CD4-positive, alpha-beta T cell treated with Interleukin-6 for 4 hours (primary cell): ENCODE measurements at regions not wholly inside any gene's neighbourhood (a gene's known extent, or its start where the extent isn't known, plus 50 kb on each side); places are given as distances from the start of the nearest gene placed in this dataset.

ENCODE experiments used
- DNase-seq: peaks from one replicate; pipeline ENCODE4 v3.0.0-alpha.2; 2020; ENCODE audit warnings: mixed read lengths

DNA sequence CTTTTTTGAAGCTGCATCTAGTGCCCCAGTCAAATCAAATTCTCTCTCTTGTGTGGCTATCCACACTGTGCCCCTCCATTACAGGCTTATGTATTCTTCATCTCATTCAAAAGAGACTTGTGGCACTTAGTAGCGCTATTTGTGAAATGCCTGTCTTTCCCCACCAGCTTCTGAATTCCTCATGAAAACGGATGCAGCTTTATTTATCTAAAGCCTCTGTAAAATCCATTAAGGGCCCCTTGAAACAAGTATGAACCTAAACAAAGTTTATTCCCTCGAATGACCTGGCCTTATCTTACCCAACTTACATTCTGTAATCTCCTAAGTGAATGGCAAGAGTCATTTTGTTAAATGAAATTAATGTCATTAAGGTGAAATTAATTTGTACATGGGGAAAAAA is 417.4 kb upstream of the PIK3C3 start:
- no peak for DNase-seq

DNA sequence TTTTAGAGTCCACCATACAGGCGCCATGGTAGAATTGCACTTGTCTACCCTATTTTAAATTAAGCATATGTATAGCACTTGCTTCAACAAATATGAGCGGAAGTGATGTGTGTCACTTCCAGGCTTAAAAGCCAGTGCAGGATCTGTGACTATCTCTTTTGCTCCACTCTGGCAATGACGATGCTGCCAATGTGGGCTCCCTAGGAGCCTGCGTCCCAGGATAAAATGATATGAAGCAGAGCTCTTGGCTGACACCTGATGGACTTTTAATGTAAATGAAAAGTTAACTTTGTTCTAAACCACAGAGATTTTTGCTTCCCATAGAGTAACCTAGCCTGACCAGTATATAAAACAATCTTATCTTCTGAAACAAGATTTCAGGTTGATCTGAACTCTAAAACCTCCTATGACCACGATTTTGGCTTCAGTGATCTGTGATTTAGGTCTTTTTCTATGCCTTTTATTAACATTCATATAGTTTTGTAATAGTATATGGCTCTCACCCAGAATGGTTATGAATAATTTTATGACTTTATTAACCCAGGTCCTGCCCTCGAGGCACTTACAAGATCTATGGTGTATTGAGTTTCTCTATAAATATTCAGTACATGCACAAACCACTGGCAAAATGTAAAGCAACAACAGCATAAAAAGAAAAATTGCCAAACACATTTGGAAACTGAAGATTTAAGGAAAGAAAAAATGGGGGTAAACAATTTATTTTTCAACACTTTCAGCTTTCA is 422.5 kb upstream of the PIK3C3 start:
- DNase-seq, result no peak

DNA sequence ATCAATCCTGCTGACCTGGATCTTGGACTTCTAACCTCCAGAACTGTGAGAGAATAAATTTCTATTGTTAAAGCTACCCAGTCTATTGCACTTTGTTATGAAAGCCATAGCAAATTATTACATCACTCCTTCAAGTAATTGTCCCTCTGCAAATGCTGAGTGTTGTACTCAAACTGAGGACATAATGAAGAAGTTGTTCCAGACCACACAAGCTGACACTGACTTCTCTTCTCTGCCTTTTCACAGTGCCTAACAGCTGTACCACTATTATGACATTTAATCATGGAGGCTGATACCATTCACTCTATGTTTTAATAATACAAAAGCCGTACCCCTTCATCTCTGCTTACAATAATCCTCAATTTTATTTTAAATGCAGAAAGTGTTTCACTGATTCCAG is 424.1 kb upstream of the PIK3C3 start:
- no peak for DNase-seq

DNA sequence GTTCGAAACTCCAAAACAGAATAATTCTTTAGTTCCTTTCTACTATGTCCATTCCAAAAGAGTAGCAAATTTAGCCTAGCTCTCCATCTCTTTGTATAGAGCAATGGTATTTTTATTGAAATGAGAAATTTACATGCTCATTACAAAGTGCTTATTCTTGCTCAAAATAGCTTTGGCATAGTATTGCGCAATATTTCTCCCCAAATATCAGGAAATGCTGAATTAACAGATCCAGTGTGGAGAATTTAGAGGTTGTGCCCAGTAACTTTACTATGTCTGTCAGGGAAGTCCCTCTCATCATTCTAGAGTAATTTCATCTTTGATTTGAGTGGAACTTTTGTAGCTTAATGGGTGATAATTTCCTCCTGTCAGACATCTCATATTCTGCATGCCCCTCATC is 425.9 kb upstream of the PIK3C3 start:
- DNase-seq, result no peak

- DNase-seq, result no peak
Measured at GRCh38 chr18:41526054-41526453, 429.0 kb upstream of the PIK3C3 start.

DNA sequence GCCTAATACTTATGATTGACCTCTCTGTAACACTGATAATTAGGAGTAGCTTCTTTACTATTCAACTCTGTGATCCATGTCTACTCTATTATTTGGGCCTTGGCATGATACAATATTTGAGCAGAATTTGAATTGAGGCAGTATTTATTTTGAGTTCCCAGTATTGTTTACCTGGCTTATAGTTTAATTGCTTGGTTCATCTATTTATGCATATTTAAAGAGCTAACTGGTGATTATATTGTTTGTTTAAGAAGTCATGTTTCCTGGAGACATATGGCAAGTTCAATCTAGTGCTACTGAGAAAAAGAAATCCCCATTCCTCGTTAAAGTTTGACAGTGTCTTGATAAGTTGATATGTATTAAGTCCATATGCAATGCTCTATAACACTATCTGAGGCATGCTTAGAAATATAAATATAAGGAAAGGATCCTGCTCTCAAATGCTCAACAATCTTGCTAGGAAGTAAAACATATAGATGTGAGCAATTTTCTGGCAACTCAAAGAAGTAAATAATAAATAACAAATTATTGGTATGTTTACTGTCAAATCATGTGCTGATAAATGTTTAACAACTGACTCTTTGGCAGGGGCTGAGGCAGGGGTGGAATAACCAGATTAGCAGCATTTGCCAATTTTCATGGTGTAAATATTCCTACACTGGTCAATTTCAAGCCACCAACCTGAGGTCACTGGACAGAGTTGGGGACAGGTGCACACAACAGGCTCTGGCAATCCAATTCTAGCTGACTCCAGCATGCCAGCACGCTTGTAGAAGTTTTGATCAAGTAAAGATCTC is 430.2 kb upstream of the PIK3C3 start:
- no peak for DNase-seq

GRCh38 chr18:41517142-41517541 is 437.9 kb upstream of the PIK3C3 start:
- no peak for DNase-seq

- no peak for DNase-seq
Measured at GRCh38 chr18:41513438-41513837, 441.6 kb upstream of the PIK3C3 start.

DNA sequence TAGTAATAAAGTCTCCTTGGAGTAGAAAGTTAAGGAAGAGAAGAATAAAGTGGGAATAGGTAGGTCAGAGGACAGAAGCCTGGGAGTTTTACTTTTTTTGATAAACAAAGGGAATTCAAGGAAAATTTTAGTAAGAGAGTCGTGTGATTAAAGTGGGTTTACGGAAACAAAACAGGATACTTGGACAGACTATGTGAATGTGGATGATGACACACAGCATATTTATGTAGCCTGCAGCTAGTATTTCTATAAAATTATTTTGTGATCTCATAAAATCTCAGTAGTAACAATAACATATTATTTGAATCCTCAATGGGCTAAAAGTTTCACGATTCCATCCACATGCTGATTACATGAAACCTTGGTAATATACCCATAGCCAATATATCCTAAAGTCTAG is 450.7 kb upstream of the PIK3C3 start:
- DNase-seq, result no peak

GRCh38 chr18:41501848-41502247 is 453.2 kb upstream of the PIK3C3 start:
- DNase-seq, result no peak

DNA sequence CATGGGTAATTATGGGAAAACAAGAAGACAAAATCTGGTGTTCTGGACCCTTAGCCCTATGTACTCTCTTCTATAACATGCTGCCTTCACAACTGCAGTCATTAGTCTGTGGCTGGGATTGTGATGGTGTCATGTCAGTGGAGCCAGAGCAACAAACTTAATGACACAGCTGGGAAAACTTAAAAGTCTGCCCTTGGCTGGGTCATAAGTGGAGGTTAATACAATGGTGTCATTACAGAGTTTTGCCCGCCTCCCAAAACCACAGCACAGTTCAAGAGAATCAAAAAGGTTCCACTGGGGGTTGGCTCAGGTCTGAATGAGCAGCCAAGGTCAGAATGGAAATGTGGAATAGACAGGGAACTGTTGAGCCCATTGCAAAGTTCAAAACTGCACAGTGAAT is 455.7 kb upstream of the PIK3C3 start:
- DNase-seq, result no peak

DNA sequence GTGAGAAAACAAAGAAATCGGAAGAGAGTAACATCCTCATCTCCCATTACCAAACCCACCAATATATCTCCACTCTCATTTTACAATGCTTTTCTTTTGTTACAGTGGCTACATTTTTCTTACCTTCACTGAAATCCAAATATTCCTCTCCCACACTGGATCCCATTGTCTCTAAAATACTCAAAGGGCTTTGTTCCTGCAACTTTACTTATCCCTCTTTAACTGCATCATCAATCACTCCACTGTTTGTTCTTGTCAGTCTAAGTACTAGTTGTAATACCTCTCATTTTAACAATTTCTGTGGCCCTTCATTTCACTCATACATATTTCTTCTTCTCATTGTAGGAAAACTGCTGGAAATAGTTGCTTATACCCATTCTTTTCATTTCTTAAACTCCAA is 464.2 kb upstream of the PIK3C3 start:
- no peak for DNase-seq

- DNase-seq, result no peak
Measured at GRCh38 chr18:41486575-41486974, 468.5 kb upstream of the PIK3C3 start.

GRCh38 chr18:41484069-41484468 is 471.0 kb upstream of the PIK3C3 start:
- no peak for DNase-seq

- DNase-seq, result no peak
Measured at GRCh38 chr18:41482501-41482900, 472.5 kb upstream of the PIK3C3 start.

DNA sequence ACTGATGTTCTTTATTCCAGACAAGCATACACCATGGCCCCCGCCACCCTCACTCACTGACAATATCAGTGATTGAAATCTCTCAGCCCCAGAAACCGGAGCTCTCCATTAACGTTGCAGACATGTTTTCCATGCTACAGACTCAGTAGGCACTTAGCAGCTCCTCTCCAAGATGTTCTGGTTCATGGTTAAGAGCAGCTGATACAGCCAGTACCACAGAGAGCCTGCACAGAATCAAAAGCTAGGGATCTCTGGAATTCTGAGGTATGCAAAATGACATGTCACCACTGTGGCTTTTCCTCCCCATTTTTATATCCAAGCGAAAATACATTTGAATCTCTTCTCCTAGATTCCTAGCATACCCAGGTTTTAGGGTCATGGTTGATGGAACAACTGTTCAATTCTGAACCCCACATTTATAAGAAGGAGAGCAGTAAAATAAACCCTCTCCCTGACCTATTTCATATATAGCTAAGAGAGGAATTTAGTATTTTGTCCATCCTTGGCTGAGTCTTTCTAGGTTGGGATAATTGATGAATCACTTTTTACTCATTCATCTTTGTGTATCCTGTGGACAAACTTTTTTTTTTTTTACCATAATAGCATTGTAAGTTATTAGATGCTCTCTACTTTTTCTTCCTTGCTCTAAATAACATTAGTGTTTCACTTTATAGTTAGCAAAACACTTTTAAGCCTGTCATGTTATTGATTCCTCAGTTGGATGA is 488.4 kb upstream of the PIK3C3 start:
- no peak for DNase-seq

DNA sequence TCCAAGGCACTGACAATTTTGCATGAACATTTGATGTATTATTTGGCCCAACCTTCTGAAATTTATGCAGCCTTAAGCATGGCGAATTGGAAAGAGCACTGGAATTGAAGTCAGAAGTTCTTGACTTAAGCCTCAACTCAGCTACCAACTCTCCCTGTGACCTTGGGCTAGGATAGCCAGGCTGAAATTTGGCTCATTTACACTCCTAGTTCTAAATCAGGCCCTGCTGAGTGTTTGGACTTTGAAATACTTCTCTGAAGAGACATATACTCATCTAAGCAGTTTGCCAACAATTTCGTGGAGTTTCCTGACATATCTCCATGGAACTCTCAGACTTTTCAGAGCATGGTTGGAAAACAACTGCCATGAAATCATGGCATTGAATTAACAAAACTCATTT is 489.6 kb upstream of the PIK3C3 start:
- no peak for DNase-seq

DNA sequence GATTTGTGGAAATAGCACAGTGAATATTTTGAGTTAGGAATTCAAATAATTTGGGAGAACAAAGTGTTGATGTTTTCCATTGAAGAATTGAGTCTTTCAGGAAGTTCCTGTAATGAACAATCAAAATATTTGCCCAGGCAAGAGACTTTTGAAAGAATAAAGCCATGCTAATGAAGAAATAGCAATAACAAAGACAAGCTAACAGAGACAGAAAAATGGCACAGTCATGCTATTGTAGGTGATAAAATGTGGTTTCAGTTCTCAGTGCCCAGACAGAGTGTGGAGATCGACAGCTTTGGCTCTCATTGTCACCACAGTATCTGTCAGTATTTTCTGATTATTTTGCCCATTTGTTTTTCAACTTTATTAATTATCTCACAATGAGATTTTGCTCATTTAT is 490.8 kb upstream of the PIK3C3 start:
- no peak for DNase-seq

GRCh38 chr18:41462946-41463345 is 492.1 kb upstream of the PIK3C3 start:
- DNase-seq, result no peak

- no peak for DNase-seq
Measured at GRCh38 chr18:41461114-41461513, 493.9 kb upstream of the PIK3C3 start.

DNA sequence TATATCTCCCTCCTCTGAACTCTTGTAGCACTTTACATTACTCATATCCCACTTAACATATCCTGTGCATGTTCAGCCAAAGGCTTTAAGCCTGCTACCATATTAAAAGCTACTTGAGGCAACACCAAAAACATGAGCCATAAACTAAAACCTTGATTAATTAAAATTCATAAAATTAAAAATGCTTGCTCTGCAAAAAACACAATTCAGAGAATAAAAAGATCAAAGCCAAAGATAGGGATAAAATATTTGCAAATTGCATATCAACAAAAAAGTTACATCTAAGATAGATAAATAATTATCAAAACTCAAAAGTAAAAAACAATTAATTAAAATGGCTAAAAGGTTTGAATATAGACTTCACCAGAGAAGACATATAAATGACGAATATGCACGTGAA is 495.4 kb upstream of the PIK3C3 start:
- no peak for DNase-seq

- no peak for DNase-seq
Measured at GRCh38 chr18:41458376-41458775, 496.7 kb upstream of the PIK3C3 start.

DNA sequence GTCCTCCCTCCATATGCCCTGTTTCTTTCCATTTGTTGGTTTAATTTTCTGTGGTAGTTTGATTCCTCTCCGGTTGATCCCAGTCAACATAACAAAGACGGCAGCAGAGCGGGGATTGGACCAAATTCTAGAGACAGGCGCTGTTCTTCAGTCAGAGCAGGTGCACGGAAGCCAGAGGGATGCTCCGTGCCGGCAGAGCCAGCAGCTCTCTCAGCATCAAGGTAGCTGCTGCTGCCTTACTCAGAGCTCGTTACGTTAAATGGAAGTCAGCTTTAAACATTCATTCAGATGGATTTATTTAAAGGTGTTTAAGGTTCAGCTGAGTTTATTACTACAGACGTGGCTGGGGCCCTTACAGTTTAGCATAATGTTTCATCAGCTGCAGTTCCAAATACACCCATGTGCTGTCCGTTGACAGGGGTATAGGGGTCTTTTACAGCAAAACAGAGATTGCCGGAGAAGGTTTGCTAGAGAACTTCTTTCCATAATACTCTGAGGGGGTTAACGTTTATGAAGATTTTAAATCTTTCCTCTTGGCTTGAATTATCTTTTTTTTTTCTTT is 497.2 kb upstream of the PIK3C3 start:
- no peak for DNase-seq

DNA sequence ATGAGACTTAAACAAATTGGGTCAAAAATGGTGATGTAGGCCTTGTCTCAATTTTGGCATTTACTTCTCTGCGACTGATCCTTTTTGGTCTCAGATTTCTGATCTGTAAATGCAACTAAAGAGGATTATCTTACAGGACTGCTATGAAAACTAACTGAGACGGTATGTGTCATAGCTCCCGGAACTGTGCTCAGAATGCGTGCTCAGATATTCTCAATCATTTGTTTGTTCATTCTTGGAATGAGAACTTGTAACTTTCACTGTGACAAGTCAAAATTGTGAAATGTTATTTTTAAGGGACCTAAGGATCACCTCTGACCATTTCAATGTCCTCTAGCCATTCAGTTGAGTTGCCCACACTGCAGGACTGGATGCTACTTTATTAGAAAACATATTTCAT is 498.2 kb upstream of the PIK3C3 start:
- DNase-seq, result no peak
